HepG2 (cell line): ENCODE measurements at regions not wholly inside any gene's neighbourhood (a gene's known extent, or its start where the extent isn't known, plus 50 kb on each side); places are given as distances from the start of the nearest gene placed in this dataset.

ENCODE experiments used
- ATAC-seq: fragments of 200-7000 bp; cut with Tn5 transposase; 3 replicates; pipeline ENCODE4 v1.9.1; 2020; ENCODE audit warnings: mild to moderate bottlenecking, moderate library complexity
- BruUV-seq: library from RNA; stranded (reverse); fragments of 400-500 nt; replicated peaks from 2 replicates; lab custom pipeline; 2021; lab: Mats Ljungman, UMichigan
- CTCF ChIA-PET: fragments of 300-600 bp; formaldehyde crosslinking; extraction: SDS; loops from one replicate; lab custom pipeline; 2021; ENCODE audit warnings: low total read pairs, inconsistent platforms, low intra/inter-chr PET ratio; lab: Yijun Ruan, JAX
- POLR2A ChIA-PET: fragments of 350-600 bp; sonication (Branson Sonifier 250); formaldehyde crosslinking; loops from one replicate; lab custom pipeline; 2020; ENCODE audit warnings: antibody characterized with exemption, inconsistent platforms; lab: Yijun Ruan, JAX
- DNase-seq: peaks from one replicate; pipeline ENCODE4 v3.0.0-alpha.2; 2015; ENCODE audit warnings: low spot score
- FAIRE-seq: peaks from 3 replicates; lab custom pipeline; 2011; peaks lifted over from hg19 to GRCh38; lab: Jason Lieb, UNC
- H2AFZ ChIP-seq: one replicate; pipeline ENCODE4 v1.6.1; 2011; ENCODE audit warnings: low read length, inconsistent platforms
- H3K27ac ChIP-seq: fragments of 300-600 bp; 3 replicates; pipeline ENCODE4 v1.8.0; 2011; ENCODE audit warnings: mixed run types, mild to moderate bottlenecking, mixed read lengths, low read length, inconsistent platforms; ENCODE audit not compliant: insufficient read depth; ENCODE audit errors: extremely low read length
- H3K27me3 ChIP-seq, 2 experiments: fragments of 200-600 bp in 1 of 2; 2 replicates in 1 of 2; 3 replicates in 1 of 2; pipeline versions ENCODE4 v1.6.0 to v1.8.0; 2011; ENCODE audit warnings: low read length in 2 of 2, mild to moderate bottlenecking in 2 of 2, moderate library complexity in 2 of 2, inconsistent platforms in 1 of 2; ENCODE audit not compliant: insufficient read depth in 2 of 2, control insufficient read depth in 1 of 2
- H3K36me3 ChIP-seq, 2 experiments: fragments of 200-600 bp in 1 of 2; replicated peaks in 1 of 2; 2 replicates in 1 of 2; 3 replicates in 1 of 2; pipeline versions ENCODE4 v1.5.1 to v1.8.0; 2011; ENCODE audit warnings: low read length in 2 of 2, inconsistent platforms in 1 of 2; ENCODE audit not compliant: insufficient read depth in 2 of 2, control insufficient read depth in 1 of 2
- H3K4me1 ChIP-seq: 2 replicates; pipeline ENCODE4 v1.5.1; 2012; ENCODE audit warnings: low read length, inconsistent platforms; ENCODE audit not compliant: insufficient read depth
- H3K4me2 ChIP-seq: 2 replicates; pipeline ENCODE4 v1.6.0; 2011; ENCODE audit warnings: low read depth, low read length, inconsistent platforms
- H3K4me3 ChIP-seq, 3 experiments: fragments of 200-600 bp in 1 of 3; sonication (generic), shearing (Covaris generic) in 1 of 3; replicated peaks in 1 of 3; 2 replicates each; pipeline ENCODE4 v1.5.1; 2011 to 2016; ENCODE audit warnings: low read length in 3 of 3, inconsistent platforms in 2 of 3, low read depth in 2 of 3, mild to moderate bottlenecking in 2 of 3, control low read depth in 1 of 3, mixed read lengths in 1 of 3; ENCODE audit not compliant: insufficient read depth in 1 of 3
- H3K79me2 ChIP-seq: one replicate; pipeline ENCODE4 v1.6.1; 2011; ENCODE audit warnings: low read length, inconsistent platforms; ENCODE audit not compliant: insufficient read depth
- H3K9ac ChIP-seq: 2 replicates; pipeline ENCODE4 v1.6.0; 2011; ENCODE audit warnings: mild to moderate bottlenecking, low read depth, low read length, inconsistent platforms; ENCODE audit not compliant: insufficient read depth
- H3K9me3 ChIP-seq: 2 replicates; pipeline ENCODE4 v1.5.1; 2012; ENCODE audit warnings: mild to moderate bottlenecking, low read length
- H4K20me1 ChIP-seq: 2 replicates; pipeline ENCODE4 v1.6.0; 2011; ENCODE audit warnings: inconsistent platforms, mild to moderate bottlenecking, low read length, moderate library complexity; ENCODE audit not compliant: insufficient read depth
- GPBP1L1 ChIP-seq: sonication (generic); formaldehyde crosslinking; IDR thresholded peaks from 2 replicates; pipeline ENCODE4 v1.5.0; 2020; ENCODE audit warnings: mild to moderate bottlenecking, missing genetic modification reagents
- HDAC2 ChIP-seq: sonication (generic); formaldehyde crosslinking; IDR thresholded peaks from 2 replicates; pipeline ENCODE4 v1.4.0; 2020; ENCODE audit warnings: missing genetic modification reagents
- KAT7 ChIP-seq: IDR thresholded peaks from 2 replicates; pipeline ENCODE4 v1.6.1; 2018; ENCODE audit warnings: borderline replicate concordance, missing compliant biosample characterization
- NCOA1 ChIP-seq: sonication (generic); formaldehyde crosslinking; IDR thresholded peaks from 2 replicates; pipeline ENCODE4 v1.9.0; 2021; ENCODE audit warnings: missing genetic modification reagents
- SPEN ChIP-seq: sonication (generic); formaldehyde crosslinking; IDR thresholded peaks from 2 replicates; pipeline ENCODE4 v1.5.1; 2020; ENCODE audit warnings: low read depth, mild to moderate bottlenecking, missing genetic modification reagents
- ZNF331 ChIP-seq: sonication (generic); formaldehyde crosslinking; IDR thresholded peaks from 2 replicates; pipeline ENCODE4 v1.4.0; 2020; ENCODE audit warnings: missing genetic modification reagents
- ZNF34 ChIP-seq: sonication (generic); formaldehyde crosslinking; IDR thresholded peaks from 2 replicates; pipeline ENCODE4 v1.4.0; 2020; ENCODE audit warnings: mild to moderate bottlenecking, missing genetic modification reagents, borderline replicate concordance
- WGBS: methylation state at CpG from one replicate; pipeline ENCODE4 v1.1.6; 2017; ENCODE audit warnings: low lambda C conversion rate; 5-methylcytosine and 5-hydroxymethylcytosine counted together
- in situ Hi-C: cut with HindIII; loops from 2 replicates; pipeline ENCODE4 v1.10.0; 2017; ENCODE audit warnings: low pct_unique_long_range_greater_than_20kb; ENCODE audit not compliant: extremely low pct_ligation_motif_present
- intact Hi-C: fragments of 100-400 bp; cut with micrococcal nuclease; formaldehyde crosslinking; loops from one replicate; pipeline ENCODE4 v1.10.0; 2022; ENCODE audit not compliant: unreplicated experiment
- TF ChIP-seq, protein P1 (sequence below): IDR thresholded peaks from 2 replicates; pipeline ENCODE4 v1.6.1; 2016

GRCh38 chr13:88376760-88377388, 705.7 kb downstream of the SLITRK5 start (continued):
- no peak for TF ChIP-seq GPBP1L1 (CRISPR knock-in tag)
- no peak for TF ChIP-seq HDAC2 (CRISPR knock-in tag)
- no peak for TF ChIP-seq SPEN
- no peak for TF ChIP-seq KAT7 (CRISPR knock-in tag)

DNA sequence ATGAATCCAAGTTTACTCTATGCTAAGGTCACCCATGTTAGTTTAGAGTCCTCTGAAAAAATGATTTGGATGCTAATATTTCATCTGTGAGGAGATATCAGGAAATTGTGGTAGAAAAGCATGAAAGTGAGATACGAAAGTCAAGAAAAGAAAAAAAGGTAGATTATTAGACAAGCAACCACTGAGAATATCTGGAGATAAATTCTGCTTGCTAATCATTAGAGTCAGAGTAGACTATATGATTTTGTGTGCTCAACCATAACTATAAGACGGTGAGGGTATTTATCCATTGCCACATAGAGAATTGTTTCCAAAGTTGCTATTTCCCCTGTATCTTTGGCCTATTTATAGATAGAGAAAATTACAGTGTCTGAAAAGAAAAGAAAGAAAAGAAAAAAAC, 706.7 kb downstream of the SLITRK5 start:
- H3K27ac ChIP-seq, result no peak overlapping the region
- ChIA-PET CTCF (no interaction called here), POLR2A (no interaction called here)
- in situ Hi-C loops, result no loop called here
- H3K79me2 ChIP-seq, result no peaks in the 10 kb centered on the region
- ATAC-seq (no peak), DNase-seq (no peak), FAIRE-seq (no peak)
- no peaks in the 10 kb centered on the region for H4K20me1 ChIP-seq
- H2AFZ ChIP-seq, result no peak overlapping the region
- no peak for TF ChIP-seq ZNF34 (CRISPR knock-in tag)
- no peak for TF ChIP-seq NCOA1
- TF ChIP-seq, protein P1, sequence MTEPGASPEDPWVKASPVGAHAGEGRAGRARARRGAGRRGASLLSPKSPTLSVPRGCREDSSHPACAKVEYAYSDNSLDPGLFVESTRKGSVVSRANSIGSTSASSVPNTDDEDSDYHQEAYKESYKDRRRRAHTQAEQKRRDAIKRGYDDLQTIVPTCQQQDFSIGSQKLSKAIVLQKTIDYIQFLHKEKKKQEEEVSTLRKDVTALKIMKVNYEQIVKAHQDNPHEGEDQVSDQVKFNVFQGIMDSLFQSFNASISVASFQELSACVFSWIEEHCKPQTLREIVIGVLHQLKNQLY (CRISPR knock-in tag), result no peak
- TF ChIP-seq ZNF331 (CRISPR knock-in tag), result no peak
- no peaks in the 10 kb centered on the region for H3K9me3 ChIP-seq
- no peaks in the 10 kb centered on the region for H3K36me3 ChIP-seq
- H3K27me3 ChIP-seq, result no peaks in the 10 kb centered on the region
- H3K4me1 ChIP-seq, result no peaks in the 10 kb centered on the region
- 1% methylated on average over 2 of the region's 2 CpGs for WGBS
- no peak overlapping the region for H3K9ac ChIP-seq
- no peak overlapping the region for H3K4me3 ChIP-seq
- no TSS peak for BruUV-seq
- H3K4me2 ChIP-seq, result no peak overlapping the region
- intact Hi-C loops, result no loop called here
